Fibroblast of lung (primary cell): ENCODE measurements at regions not wholly inside any gene's neighbourhood (a gene's known extent, or its start where the extent isn't known, plus 50 kb on each side); places are given as distances from the start of the nearest gene placed in this dataset.
"Not testable (repeated sequence)": the region's sequence is repeated elsewhere in the genome, so short reads cannot be mapped to it uniquely, and the experiment has no call there.

Experiments used
- DNase-seq, 2 donors: peaks; one replicate each; pipeline versions ENCODE4 v3.0.0 to v3.0.0-alpha.2; 2010; ENCODE audit warnings: low read depth in 2 of 2
- H2AFZ ChIP-seq: 2 replicates; pipeline ENCODE4 v1.5.1; 2012; ENCODE audit warnings: low read length, control low read depth, inconsistent platforms
- H3K27ac ChIP-seq: 2 replicates; pipeline ENCODE4 v1.5.1; 2011; ENCODE audit warnings: low read length, control low read depth; ENCODE audit not compliant: insufficient read depth
- H3K27me3 ChIP-seq: 2 replicates; pipeline ENCODE4 v1.5.1; 2011; ENCODE audit warnings: mild to moderate bottlenecking, low read length; ENCODE audit not compliant: control insufficient read depth, insufficient read depth
- H3K36me3 ChIP-seq: 2 replicates; pipeline ENCODE4 v1.5.1; 2011; ENCODE audit warnings: low read length; ENCODE audit not compliant: control insufficient read depth, insufficient read depth
- H3K4me1 ChIP-seq: 2 replicates; pipeline ENCODE4 v1.5.1; 2011; ENCODE audit warnings: low read length; ENCODE audit not compliant: control insufficient read depth, insufficient read depth; ENCODE audit errors: extremely low read depth
- H3K4me2 ChIP-seq: 2 replicates; pipeline ENCODE4 v1.5.1; 2011; ENCODE audit warnings: low read length, control low read depth; ENCODE audit not compliant: insufficient read depth; ENCODE audit errors: extremely low read depth
- H3K4me3 ChIP-seq, 4 experiments: fragments of 200-600 bp in 1 of 4; sonication (generic) in 1 of 4; replicated peaks in 1 of 4; 2 replicates each; pipeline ENCODE4 v1.5.1; 2011 to 2016; ENCODE audit warnings: low read length in 4 of 4, low read depth in 3 of 4, mild to moderate bottlenecking in 3 of 4, control low read depth in 2 of 4, inconsistent platforms in 1 of 4, mixed read lengths in 1 of 4; ENCODE audit not compliant: insufficient read depth in 1 of 4; ENCODE audit errors: control extremely low read depth in 1 of 4
- H3K79me2 ChIP-seq: 2 replicates; pipeline ENCODE4 v1.5.1; 2012; ENCODE audit warnings: mild to moderate bottlenecking, low read length, inconsistent platforms; ENCODE audit not compliant: control insufficient read depth, insufficient read depth
- H3K9ac ChIP-seq: 2 replicates; pipeline ENCODE4 v1.5.1; 2011; ENCODE audit warnings: mild to moderate bottlenecking, low read length, control low read depth; ENCODE audit not compliant: insufficient read depth
- H3K9me3 ChIP-seq: 2 replicates; pipeline ENCODE4 v1.5.1; 2012; ENCODE audit warnings: low read depth, low read length; ENCODE audit not compliant: control insufficient read depth, insufficient read depth
- H4K20me1 ChIP-seq: 2 replicates; pipeline ENCODE4 v1.5.1; 2011; ENCODE audit warnings: low read length; ENCODE audit not compliant: control insufficient read depth, insufficient read depth; ENCODE audit errors: extremely low read depth

- not testable (repeated sequence) for H3K4me2 ChIP-seq, H3K79me2 ChIP-seq, H3K9ac ChIP-seq, H3K4me3 ChIP-seq, H4K20me1 ChIP-seq, DNase-seq, H3K4me1 ChIP-seq, H2AFZ ChIP-seq, H3K36me3 ChIP-seq, H3K27me3 ChIP-seq, H3K27ac ChIP-seq, H3K9me3 ChIP-seq
These were observed 1365.9 kb upstream of the DEFB115 start for GRCh38 chr20:29891555-29891954.
